Jurkat, Clone E6-1 (cell line): ENCODE measurements at regions not wholly inside any gene's neighbourhood (a gene's known extent, or its start where the extent isn't known, plus 50 kb on each side); places are given as distances from the start of the nearest gene placed in this dataset.

Experiments
- DNase-seq: peaks from one replicate; pipeline ENCODE4 v3.0.0-alpha.2; 2011; ENCODE audit warnings: low read depth, low spot score
- H3K4me3 ChIP-seq: 2 replicates; pipeline ENCODE4 v1.5.1; 2011; ENCODE audit warnings: mild to moderate bottlenecking, low read length, control low read depth, moderate library complexity

DNA sequence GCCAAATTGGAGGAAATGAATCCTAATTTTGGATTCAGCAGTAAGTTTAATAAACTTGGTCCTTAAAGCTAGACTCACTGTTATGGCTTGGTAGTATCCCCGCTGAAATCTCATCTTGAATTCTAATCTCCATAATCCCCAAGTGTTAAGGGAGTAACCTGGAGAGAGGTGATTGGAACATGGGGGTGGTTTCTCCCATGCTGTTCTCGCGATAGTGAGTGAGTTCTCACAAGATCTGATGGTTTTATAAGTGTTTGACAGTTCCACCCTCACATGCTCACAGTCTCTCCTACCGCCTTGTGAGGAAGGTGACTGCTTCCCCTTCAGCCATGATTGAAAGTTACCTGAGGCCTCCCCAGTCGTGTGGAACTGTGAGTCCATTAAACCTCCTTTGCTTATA lies 824.5 kb upstream of the WWC1 start:
- DNase-seq = no peak
- no peak overlapping the region for H3K4me3 ChIP-seq

DNA sequence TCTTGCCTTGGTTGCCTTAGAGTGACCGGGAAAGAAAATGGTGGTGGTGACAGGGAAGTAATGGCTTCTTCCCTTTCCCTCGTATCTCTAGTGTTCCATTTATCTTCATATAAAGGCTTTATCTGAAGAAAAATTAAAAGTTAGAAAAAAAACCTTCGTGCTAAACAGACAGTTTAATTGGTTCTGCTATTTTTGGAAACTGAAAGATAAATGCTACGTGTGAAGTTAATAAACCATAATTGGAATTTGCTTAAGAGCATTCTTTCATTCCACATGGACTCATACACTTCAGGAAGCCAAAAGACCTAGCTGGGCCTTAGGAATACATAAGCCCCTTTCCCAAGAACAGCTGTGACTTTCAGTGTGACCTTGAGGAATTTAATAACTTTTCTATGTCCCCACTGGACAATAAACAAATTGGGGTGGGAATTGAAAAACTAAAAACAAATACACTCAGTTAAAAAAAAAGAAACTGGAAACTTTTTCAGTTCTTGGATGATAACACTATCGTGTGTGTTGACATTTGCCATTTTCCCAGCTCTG lies 818.8 kb upstream of the WWC1 start:
- no peak overlapping the region for H3K4me3 ChIP-seq
- DNase-seq = no peak

DNA sequence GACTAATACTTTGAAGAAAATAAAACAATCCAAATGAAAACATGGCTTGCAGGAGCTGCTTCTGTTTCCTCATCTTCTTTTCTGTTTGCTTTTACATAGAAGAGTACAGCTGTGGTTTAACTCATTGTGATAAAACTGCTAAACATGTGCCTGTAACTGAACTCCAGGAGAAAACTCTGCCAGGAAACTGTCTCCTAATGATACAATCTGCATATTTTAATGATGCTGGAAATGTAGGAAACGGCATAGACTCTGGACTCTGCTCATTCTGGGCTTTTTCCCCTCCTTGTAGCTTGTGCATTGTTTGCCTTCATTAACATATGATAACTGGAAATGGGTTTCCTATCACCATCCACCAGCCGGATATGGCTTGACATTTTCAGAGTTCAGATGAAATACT lies 813.3 kb upstream of the WWC1 start:
- DNase-seq = no peak
- H3K4me3 ChIP-seq = no peak overlapping the region

DNA sequence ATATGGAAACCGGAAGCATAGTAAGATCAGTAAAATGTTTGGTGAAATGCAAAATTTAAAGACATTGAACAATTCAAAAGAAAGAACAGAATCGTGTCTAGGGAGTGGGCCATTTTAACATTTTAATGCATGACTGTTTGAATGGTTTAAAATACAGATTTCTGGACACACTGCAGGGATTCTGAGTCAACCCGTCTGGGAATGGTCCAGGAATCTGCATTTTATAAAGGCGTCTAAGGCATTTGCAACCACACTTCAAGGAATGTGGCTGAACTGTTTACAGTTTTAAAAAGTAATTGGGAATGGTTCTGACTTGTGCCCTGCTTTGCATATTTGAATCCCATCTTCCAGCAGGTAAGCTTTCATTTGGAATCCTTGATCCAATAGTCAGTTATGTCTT lies 811.7 kb upstream of the WWC1 start:
- no peak overlapping the region for H3K4me3 ChIP-seq
- DNase-seq = no peak

DNA sequence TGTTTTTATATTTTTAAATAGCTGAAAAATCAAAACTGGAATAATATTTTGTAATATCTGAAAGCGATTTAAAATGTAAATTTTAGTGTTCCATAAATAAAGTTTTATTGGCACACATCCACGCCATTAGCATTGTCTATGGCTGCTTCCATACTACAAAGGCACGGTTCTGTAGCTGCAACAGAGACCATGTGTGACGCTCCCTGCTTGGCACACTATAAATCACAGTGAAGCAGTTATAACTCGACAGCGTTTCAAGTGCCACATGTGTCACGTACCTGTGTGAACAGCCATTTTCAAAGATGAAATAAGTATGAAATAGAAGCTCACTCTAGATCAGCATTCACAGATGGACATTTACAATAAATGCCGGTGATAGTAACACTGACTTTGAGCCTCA lies 810.1 kb upstream of the WWC1 start:
- DNase-seq = no peak

DNA sequence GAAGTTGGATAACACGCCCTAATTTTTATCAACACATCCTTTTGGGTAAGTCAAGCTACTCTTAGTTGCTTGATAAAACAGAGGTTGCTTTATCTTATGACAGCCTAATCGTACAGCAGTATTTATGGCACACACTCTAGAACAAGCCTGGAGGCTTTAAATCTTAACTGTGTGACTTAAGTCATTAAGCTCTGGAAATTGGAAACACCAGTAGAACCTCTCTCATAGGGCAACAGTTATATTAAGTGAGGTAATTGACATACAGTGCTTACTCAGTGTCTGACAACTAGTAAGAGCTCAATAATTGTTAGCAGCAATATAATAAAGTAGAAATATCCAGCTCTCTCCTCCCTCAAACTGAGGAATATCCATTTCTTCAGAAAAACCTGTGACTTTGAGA lies 808.9 kb upstream of the WWC1 start:
- DNase-seq = no peak
- no peak overlapping the region for H3K4me3 ChIP-seq

More for the DNA sequence above, 810.1 kb upstream of the WWC1 start:
- no peak overlapping the region for H3K4me3 ChIP-seq

DNA sequence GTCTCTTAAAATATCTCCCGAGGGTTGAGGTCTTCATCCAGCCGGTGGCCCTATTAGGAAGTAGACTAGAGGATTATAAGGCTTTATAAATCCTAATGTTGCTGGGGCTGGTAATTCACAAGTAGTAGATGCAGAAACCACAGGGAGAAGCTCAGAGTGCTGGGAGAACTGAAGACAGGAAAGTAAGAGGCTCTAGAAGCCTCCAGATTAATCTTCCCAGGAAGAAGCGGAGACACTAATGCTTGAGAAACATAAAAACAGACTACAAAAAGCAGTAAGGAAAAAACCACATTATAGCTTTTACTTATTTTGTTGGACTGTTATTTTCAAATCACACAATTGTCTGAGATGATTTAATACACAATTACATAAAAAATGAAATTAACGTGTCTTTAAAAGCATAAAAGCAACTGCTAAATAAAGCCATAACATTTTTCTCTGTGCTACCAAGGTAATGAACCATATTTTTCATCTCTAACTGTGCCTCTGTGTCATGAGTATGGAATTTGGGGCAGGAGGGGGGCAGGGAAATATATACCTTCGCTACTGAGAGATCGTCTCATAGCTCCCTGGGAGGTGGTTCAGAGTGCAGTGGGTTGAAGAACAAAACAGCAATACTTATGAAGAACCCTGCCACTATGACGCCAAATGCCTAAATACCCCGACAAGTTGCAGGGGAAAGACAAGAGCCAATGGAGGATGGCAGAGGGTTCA lies 806.2 kb upstream of the WWC1 start:
- H3K4me3 ChIP-seq = no peak overlapping the region
- DNase-seq = no peak

DNA sequence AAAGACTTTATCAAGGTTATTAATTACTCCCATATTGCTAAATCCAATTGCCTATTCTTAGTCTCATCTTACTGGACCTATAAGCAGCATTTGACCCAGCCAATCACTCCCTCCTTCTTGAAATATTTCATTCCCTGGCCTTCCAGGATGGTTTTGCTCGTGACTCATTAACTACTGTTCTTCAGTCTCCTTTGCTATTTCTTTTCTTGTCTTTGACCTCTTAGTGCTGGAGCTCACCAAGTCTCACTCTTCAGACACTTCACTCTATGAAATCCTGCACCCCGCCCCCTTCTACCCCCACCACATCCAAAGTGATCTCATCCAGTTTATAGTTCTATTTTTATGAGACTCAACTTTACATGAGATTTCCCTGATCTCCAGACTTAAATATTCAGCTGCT lies 803.1 kb upstream of the WWC1 start:
- no peak for DNase-seq
- no peak overlapping the region for H3K4me3 ChIP-seq

DNA sequence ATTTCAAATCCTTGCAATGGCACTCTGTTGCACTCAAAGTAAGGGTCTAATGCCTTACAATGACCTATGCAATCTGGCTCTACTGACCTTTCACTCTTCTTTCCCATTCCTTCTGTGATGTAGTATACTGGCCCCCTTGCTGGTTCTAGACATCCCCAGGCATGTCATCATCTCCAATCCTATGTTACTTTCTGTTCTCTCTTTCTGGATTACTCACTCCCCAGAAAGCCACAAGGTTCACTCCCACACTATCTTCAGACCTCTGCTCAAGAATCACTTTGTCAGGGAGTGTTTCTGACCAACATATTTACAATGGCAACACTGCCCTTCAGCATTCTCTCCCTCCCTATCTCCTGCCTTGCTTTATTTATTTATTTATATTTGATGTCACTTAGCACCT lies 802.2 kb upstream of the WWC1 start:
- H3K4me3 ChIP-seq = no peak overlapping the region
- DNase-seq = no peak

DNA sequence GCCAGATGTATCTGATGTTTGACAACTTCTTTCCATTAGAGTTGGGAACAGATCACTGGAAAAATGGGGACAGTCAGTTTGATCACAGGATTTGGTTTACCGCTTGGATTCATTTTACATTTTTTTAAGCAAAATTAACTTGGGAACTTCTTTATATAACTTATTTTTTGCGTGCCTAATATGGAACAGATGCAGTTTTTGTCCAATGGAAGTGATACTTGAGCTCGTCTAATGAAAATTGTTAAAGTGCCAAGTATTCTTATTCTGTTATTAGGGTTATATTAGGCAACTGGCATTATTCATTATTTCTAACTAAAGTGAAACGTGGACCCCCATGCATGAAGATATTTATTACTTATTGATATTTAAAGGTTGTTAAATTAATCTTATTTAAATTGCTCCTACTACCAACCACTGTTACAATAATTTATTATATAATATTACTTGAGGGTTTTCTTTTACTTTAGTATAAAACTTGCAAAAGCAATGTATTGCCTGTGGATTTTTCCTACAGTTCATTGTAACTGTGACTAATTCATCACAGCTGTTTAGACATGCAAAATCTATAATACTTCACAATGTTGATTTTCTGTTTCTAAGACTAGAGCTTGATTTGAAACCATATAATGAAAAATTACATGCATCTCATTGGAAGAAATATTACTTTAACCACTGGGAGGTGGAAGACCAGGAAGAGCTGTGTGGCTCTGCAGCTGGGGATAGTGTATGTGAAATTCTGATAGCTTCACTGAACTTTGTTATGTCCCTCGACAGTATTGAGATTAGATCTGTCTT lies 787.3 kb upstream of the WWC1 start:
- no peak for DNase-seq
- no peak overlapping the region for H3K4me3 ChIP-seq

DNA sequence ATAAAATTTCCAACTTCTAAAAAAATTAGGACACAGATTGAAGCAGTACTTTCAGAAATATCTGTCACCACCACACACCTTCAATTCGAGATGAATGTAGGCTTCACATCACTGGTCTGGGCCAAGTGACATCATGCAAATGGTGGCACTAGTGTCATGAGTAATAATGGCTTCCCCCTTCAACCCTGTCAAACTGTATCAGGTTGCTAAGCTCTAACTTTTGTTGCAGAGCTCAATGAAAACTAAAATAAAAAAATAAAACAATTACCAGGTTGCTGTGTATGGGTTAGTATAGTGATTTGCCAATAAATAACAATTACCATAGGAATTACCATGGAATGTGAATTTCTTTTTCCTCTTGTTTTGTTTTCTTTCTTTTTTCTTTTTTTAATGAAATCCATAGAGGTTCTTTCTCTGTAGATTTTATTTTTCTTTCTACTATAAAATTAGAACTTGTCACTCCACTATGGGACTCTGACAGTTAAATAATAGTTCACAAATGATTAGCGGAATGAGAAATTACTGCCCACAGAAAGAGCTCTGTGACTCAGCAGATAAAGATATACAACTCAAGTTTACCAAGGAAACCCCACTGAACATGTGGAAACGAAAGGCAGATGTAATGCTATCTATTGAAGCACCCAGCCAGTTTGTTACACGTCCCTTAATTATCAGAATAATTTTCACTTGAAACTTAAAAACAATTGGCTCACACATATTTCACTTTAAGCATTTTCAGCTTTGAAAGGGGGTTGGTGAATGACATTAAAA lies 783.8 kb upstream of the WWC1 start:
- no peak for DNase-seq
- H3K4me3 ChIP-seq = no peak overlapping the region

DNA sequence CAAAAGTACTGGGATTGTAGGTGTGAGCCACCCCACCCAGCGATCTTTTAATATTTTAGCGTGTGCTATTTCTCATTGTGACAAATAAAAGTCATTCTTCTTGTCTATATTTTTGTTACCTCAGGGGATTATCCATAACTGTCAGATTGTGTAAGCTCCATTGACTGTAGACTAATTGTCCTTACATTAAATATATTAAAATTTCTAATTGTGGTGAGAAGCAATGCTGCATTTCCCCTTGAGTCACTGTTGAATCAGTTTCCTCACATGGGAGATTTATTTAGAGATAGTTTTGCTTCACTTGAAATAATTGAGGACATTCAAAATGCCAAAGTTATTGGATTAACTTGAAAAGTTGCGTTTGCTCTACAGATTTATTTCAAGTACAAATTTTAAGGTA lies 782.4 kb upstream of the WWC1 start:
- no peak for DNase-seq
- no peak overlapping the region for H3K4me3 ChIP-seq

DNA sequence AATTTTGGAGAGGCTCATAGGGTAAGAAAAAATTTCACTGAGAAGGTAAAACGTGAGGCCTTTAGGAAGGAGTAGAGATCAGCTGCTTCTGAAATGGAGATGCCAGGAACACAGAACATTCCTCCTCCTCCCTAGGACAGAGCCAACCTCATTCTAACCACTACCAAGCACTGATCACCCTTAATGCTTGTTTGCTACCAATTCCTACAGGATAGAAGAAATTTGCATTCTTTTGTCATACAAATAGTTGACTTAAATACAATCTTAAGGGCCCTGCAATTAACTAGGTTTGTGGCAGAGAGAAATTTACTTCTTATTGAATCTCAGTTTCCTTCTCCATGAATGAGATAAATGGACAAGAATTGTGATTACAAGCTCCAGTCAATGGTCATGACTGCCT lies 780.2 kb upstream of the WWC1 start:
- H3K4me3 ChIP-seq = no peak overlapping the region
- DNase-seq = no peak

DNA sequence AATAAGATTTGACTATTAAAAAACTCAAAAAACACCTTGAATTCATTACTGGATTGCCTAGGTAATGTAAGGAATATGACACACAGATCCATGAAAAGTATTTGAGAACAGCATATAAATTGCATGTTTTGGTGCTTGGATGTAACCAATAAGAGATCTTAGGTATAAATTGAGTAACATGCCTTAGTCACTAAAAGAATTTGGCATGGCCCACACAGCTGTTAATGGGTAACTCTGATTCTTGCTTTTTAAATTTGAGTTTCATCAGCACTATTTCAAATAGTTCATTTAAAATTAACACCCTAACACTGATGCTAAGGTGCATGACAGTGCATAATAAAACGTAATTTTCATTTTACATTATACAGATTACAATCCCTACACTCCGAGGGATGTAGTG lies 779.3 kb upstream of the WWC1 start:
- H3K4me3 ChIP-seq = no peak overlapping the region
- no peak for DNase-seq

DNA sequence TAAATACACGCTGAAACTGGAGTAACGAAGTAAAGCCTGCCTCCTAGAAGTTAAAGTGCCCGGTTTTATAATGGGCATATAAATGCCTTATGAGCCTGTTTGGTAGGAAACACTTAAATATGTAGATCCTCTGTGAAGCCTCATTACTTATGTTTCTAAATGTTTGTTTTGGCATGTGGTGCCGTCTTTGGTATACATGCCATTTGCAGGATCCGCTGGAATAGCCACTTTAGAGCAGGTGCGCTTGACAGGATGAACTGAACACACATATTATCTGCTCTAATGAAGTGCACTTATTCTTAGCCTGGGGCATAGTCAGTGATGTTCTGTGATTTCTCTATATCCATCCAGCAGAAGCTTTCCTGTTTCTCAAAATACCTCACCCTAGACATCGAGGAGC lies 778.1 kb upstream of the WWC1 start:
- H3K4me3 ChIP-seq = no peak overlapping the region
- no peak for DNase-seq

DNA sequence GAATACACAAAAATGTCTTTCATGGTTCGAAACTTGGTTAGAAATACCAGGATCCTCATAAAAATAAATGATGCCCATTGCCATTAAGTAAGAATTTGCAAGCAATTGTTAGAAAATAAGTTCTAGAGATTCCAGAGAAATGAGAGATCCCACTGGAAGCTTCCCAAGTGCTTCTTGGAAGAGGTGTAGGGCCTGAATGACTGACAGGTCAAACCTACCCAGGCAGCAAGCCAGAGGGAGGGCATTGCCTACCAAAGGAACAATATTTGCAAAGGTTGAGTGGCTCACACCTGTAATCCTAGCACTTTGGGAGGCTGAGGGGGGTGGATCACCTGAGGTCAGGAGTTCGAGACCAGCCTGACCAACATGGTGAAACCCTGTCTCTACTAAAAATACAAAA lies 777.0 kb upstream of the WWC1 start:
- H3K4me3 ChIP-seq = no peak overlapping the region
- DNase-seq = no peak

DNA sequence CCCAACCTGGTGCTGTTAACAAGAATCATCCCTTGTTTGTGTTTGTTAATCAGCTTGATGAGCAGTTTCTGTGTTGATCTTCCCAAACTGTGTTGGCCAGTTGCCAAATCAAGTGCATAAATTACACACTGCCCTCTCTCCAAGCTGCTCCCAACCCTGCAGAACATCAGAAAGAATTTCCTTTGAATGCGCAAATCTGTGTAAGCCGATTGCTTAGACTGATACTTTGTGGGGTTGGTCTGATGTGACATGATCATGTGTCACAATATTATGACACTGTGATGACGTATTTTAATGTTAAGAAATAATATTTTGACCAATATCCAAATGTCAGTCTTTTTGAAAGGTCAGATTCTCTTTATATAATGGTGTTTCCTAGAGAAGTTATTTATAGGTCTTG lies 766.4 kb upstream of the WWC1 start:
- H3K4me3 ChIP-seq = no peak overlapping the region
- no peak for DNase-seq

DNA sequence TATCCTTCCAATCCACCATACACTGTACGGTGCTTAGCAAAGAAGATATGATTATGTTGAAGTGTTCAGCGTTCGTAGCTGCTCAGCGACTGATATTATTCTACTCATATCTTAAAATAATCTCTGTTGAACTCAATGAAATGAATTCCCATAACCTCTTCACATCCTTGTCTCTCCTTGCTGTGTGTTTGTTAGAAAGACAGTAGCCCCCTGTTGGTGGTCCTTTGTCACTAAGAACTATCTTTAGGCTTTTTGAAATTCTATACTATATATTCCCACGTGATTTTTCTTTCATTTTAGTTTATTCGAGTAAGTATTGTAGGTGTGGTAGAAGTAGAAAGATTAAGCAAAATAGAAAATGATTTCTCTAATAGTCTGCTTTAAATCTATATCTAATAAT lies 762.8 kb upstream of the WWC1 start:
- no peak overlapping the region for H3K4me3 ChIP-seq
- DNase-seq = no peak

DNA sequence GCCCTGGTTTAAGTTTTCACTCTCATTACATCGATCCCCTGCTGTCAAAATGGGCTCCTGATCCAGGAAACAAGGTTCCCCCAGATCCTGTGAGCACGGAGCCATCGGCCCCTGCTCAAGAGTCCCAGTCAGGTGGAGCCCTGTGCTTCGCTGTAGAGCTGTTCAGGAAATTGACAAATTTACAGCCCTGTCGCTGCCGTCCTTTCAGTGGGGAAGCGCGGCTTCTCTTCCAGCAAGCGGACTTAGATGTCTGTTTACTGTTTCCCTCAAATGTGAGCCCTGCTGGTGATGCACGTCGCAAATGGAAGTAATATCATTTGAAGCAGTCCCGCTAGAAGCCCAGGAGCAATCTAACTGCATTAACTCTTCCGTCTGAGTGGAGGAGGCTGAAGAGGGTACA lies 760.9 kb upstream of the WWC1 start:
- no peak for DNase-seq

More for the DNA sequence above, 760.9 kb upstream of the WWC1 start:
- no peak overlapping the region for H3K4me3 ChIP-seq
